ENCODE measurements at regions not wholly inside any gene's neighbourhood (a gene's known extent, or its start where the extent isn't known, plus 50 kb on each side); places are given as distances from the start of the nearest gene placed in this dataset.

- peak; percentile 68 for DNase-seq (ENCODE audit: low read depth)
- no peak overlapping the region for H3K4me3 ChIP-seq (ENCODE audit: low read depth, low read length)
- TF ChIP-seq CTCF (conservative IDR thresholded peaks at IDR 0.05; ENCODE audit: low read depth, low read length), result no peak
These were observed 141.9 kb upstream of the DLX2 start for GRCh38 chr2:172244419-172245130.

- DNase-seq (ENCODE audit: low read depth), result peak; percentile 36
- H3K4me3 ChIP-seq (ENCODE audit: low read depth, low read length), result no peak overlapping the region
- no peak for TF ChIP-seq CTCF (conservative IDR thresholded peaks at IDR 0.05; ENCODE audit: low read depth, low read length)
These were observed 143.9 kb upstream of the DLX2 start for GRCh38 chr2:172246649-172247048.

GRCh38 chr2:172247203-172247602 is 144.5 kb upstream of the DLX2 start:
- no peak overlapping the region for H3K4me3 ChIP-seq (ENCODE audit: low read depth, low read length)
- no peak for TF ChIP-seq CTCF (conservative IDR thresholded peaks at IDR 0.05; ENCODE audit: low read depth, low read length)
- no peak for DNase-seq (ENCODE audit: low read depth)

- no peak for TF ChIP-seq CTCF (conservative IDR thresholded peaks at IDR 0.05; ENCODE audit: low read depth, low read length)
- DNase-seq (ENCODE audit: low read depth), result no peak
- no peak overlapping the region for H3K4me3 ChIP-seq (ENCODE audit: low read depth, low read length)
These were observed 145.7 kb upstream of the DLX2 start for GRCh38 chr2:172248381-172248780.

- no peak for DNase-seq (ENCODE audit: low read depth)
- TF ChIP-seq CTCF (conservative IDR thresholded peaks at IDR 0.05; ENCODE audit: low read depth, low read length), result no peak
These were observed 146.1 kb upstream of the DLX2 start for GRCh38 chr2:172248785-172249187.

GRCh38 chr2:172249334-172249733 is 146.6 kb upstream of the DLX2 start:
- no peak for TF ChIP-seq CTCF (conservative IDR thresholded peaks at IDR 0.05; ENCODE audit: low read depth, low read length)
- no peak for DNase-seq (ENCODE audit: low read depth)
- H3K4me3 ChIP-seq (ENCODE audit: low read depth, low read length), result no peak overlapping the region

More at GRCh38 chr2:172248785-172249187, 146.1 kb upstream of the DLX2 start:
- no peak overlapping the region for H3K4me3 ChIP-seq (ENCODE audit: low read depth, low read length)

- no peak for TF ChIP-seq CTCF (conservative IDR thresholded peaks at IDR 0.05; ENCODE audit: low read depth, low read length)
- H3K4me3 ChIP-seq (ENCODE audit: low read depth, low read length), result no peak overlapping the region
- peak; percentile 60 for DNase-seq (ENCODE audit: low read depth)
These were observed 147.3 kb upstream of the DLX2 start for GRCh38 chr2:172249986-172250385.

Data from choroid plexus epithelial cell (primary cell).